ENCODE measurements at regions not wholly inside any gene's neighbourhood (a gene's known extent, or its start where the extent isn't known, plus 50 kb on each side); places are given as distances from the start of the nearest gene placed in this dataset.
"Not testable (repeated sequence)": the region's sequence is repeated elsewhere in the genome, so short reads cannot be mapped to it uniquely, and the experiment has no call there.

DNA sequence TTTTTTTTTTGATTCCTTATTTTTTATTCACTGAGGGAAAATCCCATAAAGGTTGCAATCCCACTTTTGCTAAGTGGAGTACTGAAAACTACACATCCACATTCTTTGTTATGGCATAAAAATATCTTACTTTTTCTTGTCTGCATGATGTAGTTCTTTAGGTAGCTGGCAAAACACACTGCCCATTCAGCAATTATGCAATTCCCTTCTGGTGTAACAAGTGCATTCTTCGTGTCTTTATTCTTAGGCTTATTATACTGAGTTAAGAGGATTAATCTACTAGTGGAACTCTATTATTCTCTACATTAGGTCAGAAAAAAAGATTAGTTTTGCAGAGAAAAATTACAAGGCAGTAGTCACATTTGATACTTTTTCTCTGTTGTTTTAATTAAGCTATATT, 403.8 kb upstream of the GBE1 start:
- no peak for DNase-seq (ENCODE audit: low read depth in 2 of 2)

GRCh38 chr3:82163907-82164520, 402.6 kb upstream of the GBE1 start:
- DNase-seq (ENCODE audit: low read depth in 2 of 2), result no peak

GRCh38 chr3:82157952-82158351, 396.5 kb upstream of the GBE1 start:
- DNase-seq (ENCODE audit: low read depth in 2 of 2), result no peak

DNA sequence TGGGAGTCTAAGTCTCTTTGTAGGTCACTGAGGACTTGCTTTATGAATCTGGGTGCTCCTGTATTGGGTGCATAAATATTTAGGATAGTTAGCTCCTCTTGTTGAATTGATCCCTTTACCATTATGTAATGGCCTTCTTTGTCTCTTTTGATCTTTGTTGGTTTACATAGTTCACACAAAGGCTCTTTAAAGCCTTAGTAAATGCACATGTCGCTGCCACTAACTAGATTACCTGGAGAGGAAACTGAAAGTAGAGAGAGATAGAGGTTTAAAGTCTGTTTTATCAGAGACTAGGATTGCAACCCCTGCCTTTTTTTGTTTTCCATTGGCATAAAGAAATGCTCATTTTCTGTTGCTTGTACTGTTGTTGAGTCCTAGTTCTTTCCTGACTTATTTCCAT, 392.4 kb upstream of the GBE1 start:
- DNase-seq (ENCODE audit: low read depth in 2 of 2), result not testable (repeated sequence)

- DNase-seq (ENCODE audit: low read depth in 2 of 2), result no peak
Observed at GRCh38 chr3:82145742-82146141, 384.3 kb upstream of the GBE1 start.

DNA sequence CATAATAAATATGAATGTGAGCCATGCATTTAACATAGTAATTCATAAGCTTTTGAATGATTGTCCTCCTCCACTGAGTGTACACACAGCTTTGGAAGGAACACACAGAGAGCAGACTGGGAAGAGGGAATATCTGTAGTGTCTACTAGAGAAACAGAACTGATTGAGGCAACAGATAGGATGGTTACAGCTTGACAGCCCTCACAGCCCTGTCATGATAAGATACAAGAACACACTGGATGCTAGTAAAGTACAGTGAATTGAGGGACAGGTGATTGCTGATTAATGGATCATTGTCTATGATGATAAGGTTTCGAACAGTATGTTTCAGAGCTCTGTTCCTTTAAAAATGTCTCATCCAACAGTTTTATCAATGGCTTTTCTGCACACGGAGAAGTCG, 383.4 kb upstream of the GBE1 start:
- no peak for DNase-seq (ENCODE audit: low read depth in 2 of 2)

GRCh38 chr3:82143661-82144412, 382.4 kb upstream of the GBE1 start:
- DNase-seq (ENCODE audit: low read depth in 2 of 2), result no peak

DNA sequence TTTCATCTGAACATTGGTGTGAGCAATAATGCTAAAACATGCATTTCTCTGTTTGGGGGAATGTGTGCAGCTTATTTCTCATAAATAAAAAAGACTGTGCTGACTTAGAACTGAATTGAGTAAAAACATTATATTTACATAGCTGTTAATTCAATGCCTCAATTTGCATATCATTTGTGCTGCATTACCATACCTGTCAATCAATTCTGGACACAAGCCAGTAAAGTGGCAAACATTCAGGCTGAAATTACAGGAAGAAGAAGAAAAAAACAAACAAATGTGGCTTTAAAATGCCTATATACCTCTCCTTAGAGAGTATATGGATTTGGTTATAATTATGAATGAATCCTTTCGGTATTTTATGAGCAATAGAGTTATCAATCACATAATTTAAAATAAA, 380.1 kb upstream of the GBE1 start:
- no peak for DNase-seq (ENCODE audit: low read depth in 2 of 2)

GRCh38 chr3:82137861-82138260, 376.4 kb upstream of the GBE1 start:
- no peak for DNase-seq (ENCODE audit: low read depth in 2 of 2)

DNA sequence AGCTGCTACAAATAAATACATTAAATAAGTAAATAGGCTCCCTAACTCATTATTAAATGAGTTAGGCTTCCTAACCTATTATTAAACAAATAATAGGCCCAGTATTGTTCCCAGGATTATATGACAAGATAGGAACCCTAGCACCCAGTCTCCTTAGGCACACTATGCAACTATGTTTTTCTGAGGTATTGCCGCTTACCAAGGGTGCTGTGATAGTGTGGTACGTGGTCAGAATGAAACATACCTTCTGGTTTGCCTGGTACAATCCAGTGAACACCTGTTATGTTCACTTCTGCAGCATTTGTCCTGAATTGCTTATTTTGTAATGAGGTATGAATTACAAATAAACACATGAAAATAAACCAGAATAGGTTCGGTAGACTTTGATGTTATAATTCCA, 375.6 kb upstream of the GBE1 start:
- DNase-seq (ENCODE audit: low read depth in 2 of 2), result no peak

DNA sequence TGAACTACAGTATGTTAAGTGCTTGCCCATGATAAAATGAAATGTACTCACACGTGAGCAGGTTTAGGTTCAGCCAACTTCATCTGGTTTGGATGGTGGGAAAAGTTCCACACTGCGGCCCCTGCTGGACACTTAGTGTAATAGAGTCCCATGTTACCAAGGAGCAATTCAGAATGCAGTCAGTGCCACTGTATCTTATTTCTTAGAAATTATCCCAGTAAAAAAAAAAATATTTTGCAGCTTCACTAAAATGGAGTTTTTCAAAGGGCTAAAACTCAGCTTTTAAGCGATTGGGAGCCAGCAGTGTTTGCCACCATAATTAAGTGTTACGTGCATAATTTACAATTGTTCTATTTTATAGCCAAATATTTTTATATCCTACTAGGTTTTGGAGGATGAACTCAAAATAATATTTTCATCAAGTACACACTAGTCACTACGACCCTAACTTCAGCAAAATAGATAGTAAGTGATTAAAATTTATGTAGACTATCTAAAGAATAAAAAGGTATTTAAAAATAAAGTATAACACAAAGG, 371.7 kb upstream of the GBE1 start:
- peak; percentile 21 to 25 for DNase-seq (ENCODE audit: low read depth in 2 of 2)

DNA sequence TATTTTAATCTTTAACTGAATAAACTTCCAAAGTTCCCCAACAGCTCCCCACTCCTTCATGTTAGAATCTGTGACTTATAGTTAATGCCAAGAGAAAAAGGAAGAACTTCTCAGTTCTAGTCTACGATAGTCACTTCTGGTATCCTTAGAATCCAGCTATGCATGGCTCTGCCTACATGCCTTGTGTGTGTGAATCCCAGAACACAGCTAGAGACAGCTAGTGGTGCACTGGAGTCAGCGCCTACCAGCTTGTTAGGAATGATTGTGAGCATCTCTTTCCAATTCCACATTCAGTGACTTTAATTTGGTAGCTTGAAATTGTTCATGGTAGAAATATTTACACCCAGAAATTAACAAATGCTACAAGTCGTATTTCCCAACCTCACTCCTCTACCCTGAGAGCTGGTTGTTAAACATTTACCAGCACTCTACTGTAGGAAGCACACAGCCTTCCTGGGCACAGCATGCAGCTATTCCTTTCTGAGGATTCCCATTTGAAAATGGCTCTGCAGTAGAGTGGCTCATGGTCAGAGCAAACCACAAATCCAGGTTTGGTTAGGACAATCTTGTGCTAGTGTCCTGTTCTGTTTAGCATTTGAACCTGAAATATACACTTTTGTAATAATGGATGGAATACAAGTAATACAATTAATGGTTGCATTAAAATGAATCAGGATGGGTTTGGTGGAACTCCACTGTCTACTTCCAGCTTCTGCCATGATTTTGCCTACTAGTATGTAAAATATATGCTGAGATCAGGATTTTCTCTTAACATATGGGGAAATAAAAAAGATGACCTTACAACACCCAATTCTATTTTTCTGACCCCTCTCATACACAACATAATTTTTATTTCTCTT, 371.0 kb upstream of the GBE1 start:
- no peak for DNase-seq (ENCODE audit: low read depth in 2 of 2)

- DNase-seq (ENCODE audit: low read depth in 2 of 2), result no peak
Observed at GRCh38 chr3:82130046-82130445, 368.6 kb upstream of the GBE1 start.

GRCh38 chr3:82129221-82129801, 367.9 kb upstream of the GBE1 start:
- no peak for DNase-seq (ENCODE audit: low read depth in 2 of 2)

DNA sequence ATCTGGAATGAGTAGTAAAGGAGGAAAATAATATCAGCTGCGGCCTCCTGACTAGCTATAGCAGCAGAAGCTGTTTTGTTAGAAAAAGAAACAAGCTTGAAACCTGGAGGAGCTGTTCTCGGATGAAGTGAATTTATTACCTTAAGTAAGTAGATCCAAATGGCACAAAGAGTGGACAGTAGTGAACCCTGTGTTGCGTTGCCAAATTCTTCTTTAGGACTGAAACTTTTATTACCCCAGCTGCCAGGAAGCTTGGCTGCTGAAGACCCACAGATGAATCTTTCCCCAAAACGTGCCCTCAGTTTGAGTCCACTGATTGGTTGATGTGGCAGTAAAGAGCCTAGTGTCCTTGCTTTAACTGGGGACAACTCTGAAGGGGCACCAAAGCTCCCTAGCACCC, 366.8 kb upstream of the GBE1 start:
- DNase-seq (ENCODE audit: low read depth in 2 of 2), result no peak

DNA sequence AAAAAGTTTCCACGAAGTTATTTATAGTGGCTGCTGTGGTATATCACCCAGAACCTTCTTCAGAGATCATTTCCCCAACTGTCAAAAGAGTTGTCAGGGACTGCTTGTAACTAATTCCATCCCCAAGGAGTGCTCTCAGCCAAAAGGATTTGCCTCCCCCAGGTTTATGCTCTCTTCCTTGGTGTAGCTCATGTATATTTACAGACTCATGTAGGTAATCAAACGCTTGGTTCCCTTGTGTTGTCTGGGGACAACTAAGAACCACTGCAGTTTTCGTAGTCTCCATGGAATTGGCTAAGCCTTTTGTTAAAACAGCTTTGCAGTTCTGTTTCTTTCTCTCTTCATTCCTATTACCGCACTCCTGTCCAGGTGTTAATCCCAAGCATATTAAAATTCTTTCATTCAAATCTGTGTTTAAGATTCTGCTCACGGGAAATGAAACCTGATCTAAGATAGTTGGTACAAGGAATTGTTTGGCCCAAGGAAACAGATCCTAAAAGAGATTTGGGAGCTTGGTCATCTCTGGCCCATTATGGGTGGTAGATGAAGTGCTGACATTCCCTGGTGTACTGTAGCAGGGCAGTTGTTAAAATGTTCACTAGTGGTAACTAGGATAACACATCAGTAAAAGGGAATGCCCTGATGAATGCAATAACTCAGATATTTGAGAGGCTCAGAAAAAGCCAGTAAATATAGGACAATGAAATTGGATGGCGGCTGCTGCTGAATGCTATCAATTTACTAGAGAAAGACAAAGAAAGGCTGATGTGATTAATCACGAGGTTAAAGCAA, 361.3 kb upstream of the GBE1 start:
- no peak for DNase-seq (ENCODE audit: low read depth in 2 of 2)

DNA sequence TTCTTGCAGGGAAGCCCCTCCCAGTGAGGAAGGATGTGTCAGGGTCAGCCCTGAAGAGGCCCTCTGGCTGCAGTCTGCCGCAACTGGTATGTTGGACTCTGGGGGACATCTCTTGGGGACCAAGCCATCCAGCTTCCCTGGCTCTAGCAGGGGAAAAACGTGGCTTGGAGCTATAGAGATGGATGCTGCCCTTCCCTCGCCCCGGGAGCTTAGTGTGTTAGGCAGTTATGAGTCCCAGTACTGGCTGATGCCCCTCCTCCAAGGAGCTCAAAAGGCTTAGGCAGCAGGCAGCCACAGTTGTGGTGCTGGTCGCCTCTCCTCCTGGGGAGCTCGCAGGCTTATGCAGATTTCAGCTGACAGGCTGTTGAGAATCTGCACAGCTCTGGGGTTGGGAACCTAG, 353.1 kb upstream of the GBE1 start:
- DNase-seq (ENCODE audit: low read depth in 2 of 2), result no peak

GRCh38 chr3:82110721-82111120, 349.3 kb upstream of the GBE1 start:
- DNase-seq (ENCODE audit: low read depth in 2 of 2), result not testable (repeated sequence)

DNA sequence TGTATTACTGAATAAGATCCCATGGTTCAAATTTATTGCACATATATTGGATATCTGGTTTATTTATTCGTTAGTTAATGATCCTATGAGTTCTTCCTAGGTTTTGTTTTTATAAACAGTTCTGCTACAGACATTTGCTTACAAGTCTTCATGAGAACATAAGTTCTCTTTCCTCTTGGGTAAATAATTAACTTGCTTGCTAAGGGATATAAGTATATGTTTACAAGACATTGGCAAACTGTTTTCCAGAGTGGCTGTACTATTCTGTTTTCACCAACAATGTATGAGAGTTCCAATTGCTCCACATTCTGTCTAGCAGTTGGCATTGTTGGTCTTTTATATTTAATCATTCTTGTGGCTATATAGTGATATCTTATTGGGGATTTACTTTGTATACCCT, 341.8 kb upstream of the GBE1 start:
- DNase-seq (ENCODE audit: low read depth in 2 of 2), result no peak

DNA sequence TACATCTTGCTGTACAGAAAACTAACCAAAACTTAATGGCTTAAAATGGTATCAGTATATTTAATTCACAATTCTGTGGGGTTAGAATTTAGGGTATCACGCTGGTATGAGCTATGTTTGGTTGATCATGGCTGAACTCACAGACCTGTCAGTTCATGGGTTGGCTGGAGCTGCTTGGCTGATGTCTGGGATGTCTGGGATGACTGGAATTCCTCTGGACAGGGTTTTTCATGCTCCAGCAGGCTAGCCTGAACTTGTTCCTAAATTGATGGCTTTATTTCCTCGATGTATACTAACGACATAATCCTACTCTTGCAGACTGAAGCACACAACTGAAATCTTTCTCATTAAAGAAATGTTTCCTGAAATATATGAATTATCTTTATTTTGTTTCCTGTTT, 338.9 kb upstream of the GBE1 start:
- peak in 1 of 2 experiments; percentile 5 for DNase-seq (ENCODE audit: low read depth in 2 of 2)

- DNase-seq (ENCODE audit: low read depth in 2 of 2), result no peak
Observed at GRCh38 chr3:82093641-82094040, 332.2 kb upstream of the GBE1 start.
